ENCODE measurements at regions not wholly inside any gene's neighbourhood (a gene's known extent, or its start where the extent isn't known, plus 50 kb on each side); places are given as distances from the start of the nearest gene placed in this dataset.

DNA sequence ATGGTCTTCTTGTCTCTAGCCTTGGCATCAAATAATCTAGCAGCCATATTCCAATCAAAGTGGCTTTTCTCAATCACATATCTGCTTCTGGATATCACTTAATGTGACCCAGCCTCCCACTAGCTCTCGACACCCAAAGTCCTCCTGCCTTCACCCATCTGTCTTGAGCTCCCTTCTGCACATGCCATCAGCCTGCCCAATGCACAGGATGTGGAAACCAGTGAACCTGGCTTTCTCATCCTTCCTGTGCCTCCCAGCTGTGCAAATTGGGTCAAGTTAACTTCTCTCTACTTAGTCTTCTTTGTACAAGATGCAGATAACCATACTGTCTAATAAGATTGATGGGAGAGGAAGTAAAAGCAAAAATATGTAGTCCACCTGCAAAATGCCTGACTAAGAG lies 257.9 kb upstream of the PITRM1 start:
- WGBS = 93% methylated on average over 1 of the region's 1 CpG
- H3K36me3 ChIP-seq (ENCODE audit: insufficient read depth, low read length) = no peaks in the 10 kb centered on the region
- H3K4me1 ChIP-seq (ENCODE audit: insufficient read depth, low read length) = no peaks in the 10 kb centered on the region
- H3K9ac ChIP-seq (ENCODE audit: low read depth, low read length) = no peak overlapping the region
- no peak overlapping the region for H3K4me3 ChIP-seq (ENCODE audit: low read length)
- H3K27ac ChIP-seq (ENCODE audit: low read depth, low read length) = no peak overlapping the region
- H3K9me3 ChIP-seq (ENCODE audit: insufficient read depth, low read depth, low read length) = 0 out of 2 replicates have a peak, but pooled peaks cover 3% of the 10 kb centered on the region
- no peaks in the 10 kb centered on the region for H3K27me3 ChIP-seq (ENCODE audit: insufficient read depth, low read length)

- Histone ChIP-seq H3K9me3 (ENCODE audit: insufficient read depth, low read depth, low read length) (0 out of 2 replicates have a peak, but pooled peaks cover 3% of the 10 kb centered on the region), H3K27ac (ENCODE audit: low read depth, low read length) (no peak overlapping the region), H3K4me3 (ENCODE audit: low read length) (no peak overlapping the region), H3K4me1 (ENCODE audit: insufficient read depth, low read length) (no peaks in the 10 kb centered on the region), H3K9ac (ENCODE audit: low read depth, low read length) (no peak overlapping the region), H3K36me3 (ENCODE audit: insufficient read depth, low read length) (no peaks in the 10 kb centered on the region), H3K27me3 (ENCODE audit: insufficient read depth, low read length) (no peaks in the 10 kb centered on the region)
- WGBS = 80% methylated on average over 7 of the region's 7 CpGs
Measured at GRCh38 chr10:3429676-3430075, 257.1 kb upstream of the PITRM1 start.

GRCh38 chr10:3428826-3429225 lies 256.2 kb upstream of the PITRM1 start:
- Histone ChIP-seq H3K27me3 (ENCODE audit: insufficient read depth, low read length) (no peaks in the 10 kb centered on the region), H3K9me3 (ENCODE audit: insufficient read depth, low read depth, low read length) (0 out of 2 replicates have a peak, but pooled peaks cover 3% of the 10 kb centered on the region), H3K4me3 (ENCODE audit: low read length) (no peak overlapping the region), H3K27ac (ENCODE audit: low read depth, low read length) (no peak overlapping the region), H3K36me3 (ENCODE audit: insufficient read depth, low read length) (no peaks in the 10 kb centered on the region), H3K4me1 (ENCODE audit: insufficient read depth, low read length) (no peaks in the 10 kb centered on the region), H3K9ac (ENCODE audit: low read depth, low read length) (no peak overlapping the region)
- WGBS = 97% methylated on average over 3 of the region's 3 CpGs

- 87% methylated on average over 7 of the region's 7 CpGs for WGBS
- Histone ChIP-seq H3K27ac (ENCODE audit: low read depth, low read length) (no peak overlapping the region), H3K9ac (ENCODE audit: low read depth, low read length) (no peak overlapping the region), H3K9me3 (ENCODE audit: insufficient read depth, low read depth, low read length) (0 out of 2 replicates have a peak, but pooled peaks cover 3% of the 10 kb centered on the region), H3K4me3 (ENCODE audit: low read length) (no peak overlapping the region), H3K4me1 (ENCODE audit: insufficient read depth, low read length) (no peaks in the 10 kb centered on the region), H3K36me3 (ENCODE audit: insufficient read depth, low read length) (no peaks in the 10 kb centered on the region), H3K27me3 (ENCODE audit: insufficient read depth, low read length) (no peaks in the 10 kb centered on the region)
Measured at GRCh38 chr10:3427950-3428354, 255.4 kb upstream of the PITRM1 start.

DNA sequence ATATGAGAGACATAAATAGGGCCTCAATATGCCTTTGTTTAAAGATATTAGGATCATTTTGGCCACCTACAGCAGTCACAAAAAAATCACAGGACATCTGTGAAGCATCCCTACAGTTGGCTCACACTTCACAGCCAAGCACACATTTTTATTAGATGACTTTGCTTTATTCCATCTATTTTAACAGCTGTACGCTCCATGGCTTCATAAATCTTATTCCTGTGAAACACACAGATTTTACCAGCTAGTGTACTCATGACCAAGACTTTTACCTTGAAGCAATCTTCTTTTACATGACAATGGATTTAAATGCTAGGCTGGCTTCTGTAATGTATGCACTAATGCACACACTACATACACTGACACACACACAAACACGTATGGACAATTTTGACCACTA lies 254.8 kb upstream of the PITRM1 start:
- Histone ChIP-seq H3K4me1 (ENCODE audit: insufficient read depth, low read length) (no peaks in the 10 kb centered on the region), H3K36me3 (ENCODE audit: insufficient read depth, low read length) (no peaks in the 10 kb centered on the region), H3K9me3 (ENCODE audit: insufficient read depth, low read depth, low read length) (0 out of 2 replicates have a peak, but pooled peaks cover 3% of the 10 kb centered on the region), H3K9ac (ENCODE audit: low read depth, low read length) (no peak overlapping the region), H3K27ac (ENCODE audit: low read depth, low read length) (no peak overlapping the region), H3K4me3 (ENCODE audit: low read length) (no peak overlapping the region), H3K27me3 (ENCODE audit: insufficient read depth, low read length) (no peaks in the 10 kb centered on the region)
- WGBS = 100% methylated on average over 1 of the region's 2 CpGs

DNA sequence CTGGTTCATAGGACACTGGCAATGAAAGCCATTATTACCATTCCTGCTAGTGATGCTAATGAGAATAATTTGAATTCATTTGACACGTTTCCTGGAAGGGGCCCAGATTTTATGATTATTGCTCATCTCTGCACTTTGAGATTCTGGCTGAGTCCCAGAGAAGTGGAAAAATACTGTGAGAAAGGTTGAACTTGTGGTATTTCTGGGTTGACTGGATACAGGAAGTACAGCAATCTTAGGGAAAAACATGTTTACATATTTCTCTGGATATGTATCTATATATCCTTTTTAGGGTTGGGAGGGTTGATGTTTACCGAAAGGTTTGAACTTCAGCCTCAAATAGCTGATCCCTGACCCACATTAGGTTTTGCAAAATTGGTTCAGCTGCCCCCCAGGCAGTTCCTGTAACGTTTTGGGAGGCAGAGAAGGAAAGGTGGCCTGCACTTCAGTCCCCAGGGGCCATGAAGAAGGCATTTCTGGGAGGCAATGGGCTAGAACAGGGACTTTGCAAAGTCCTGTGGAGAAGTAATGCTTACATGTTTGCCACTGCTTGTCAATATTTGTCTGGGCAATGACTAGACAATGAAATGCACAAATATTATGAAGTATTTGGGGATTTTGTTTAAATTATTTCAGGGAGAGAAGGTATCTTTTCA lies 253.7 kb upstream of the PITRM1 start:
- Histone ChIP-seq H3K4me1 (ENCODE audit: insufficient read depth, low read length) (no peaks in the 10 kb centered on the region), H3K27me3 (ENCODE audit: insufficient read depth, low read length) (no peaks in the 10 kb centered on the region), H3K36me3 (ENCODE audit: insufficient read depth, low read length) (no peaks in the 10 kb centered on the region), H3K4me3 (ENCODE audit: low read length) (no peak overlapping the region), H3K27ac (ENCODE audit: low read depth, low read length) (no peak overlapping the region), H3K9me3 (ENCODE audit: insufficient read depth, low read depth, low read length) (0 out of 2 replicates have a peak, but pooled peaks cover 3% of the 10 kb centered on the region), H3K9ac (ENCODE audit: low read depth, low read length) (no peak overlapping the region)
- WGBS = 86% methylated on average over 3 of the region's 3 CpGs

DNA sequence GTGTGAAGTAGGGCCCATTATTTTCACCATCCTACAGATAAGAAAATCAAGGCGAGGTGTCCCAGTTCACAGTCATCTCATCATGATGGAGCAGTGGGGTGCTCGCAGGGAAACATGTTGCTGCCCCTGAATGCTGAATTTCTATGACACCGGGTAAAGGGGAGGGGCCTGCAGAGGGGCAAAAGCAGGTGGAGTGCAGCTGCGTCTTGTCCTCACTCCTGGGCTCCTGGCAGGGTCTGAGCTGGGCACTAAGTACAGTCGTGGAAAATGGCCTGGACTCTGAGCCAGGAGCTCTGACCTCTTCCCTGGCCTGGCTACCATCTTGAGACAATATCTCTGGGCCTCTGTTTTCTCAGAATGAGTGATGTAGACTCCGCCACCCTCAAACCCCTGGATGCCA lies 253.1 kb upstream of the PITRM1 start:
- WGBS = 93% methylated on average over 6 of the region's 6 CpGs
- no peak overlapping the region for H3K4me3 ChIP-seq (ENCODE audit: low read length)
- H3K4me1 ChIP-seq (ENCODE audit: insufficient read depth, low read length) = no peaks in the 10 kb centered on the region

DNA sequence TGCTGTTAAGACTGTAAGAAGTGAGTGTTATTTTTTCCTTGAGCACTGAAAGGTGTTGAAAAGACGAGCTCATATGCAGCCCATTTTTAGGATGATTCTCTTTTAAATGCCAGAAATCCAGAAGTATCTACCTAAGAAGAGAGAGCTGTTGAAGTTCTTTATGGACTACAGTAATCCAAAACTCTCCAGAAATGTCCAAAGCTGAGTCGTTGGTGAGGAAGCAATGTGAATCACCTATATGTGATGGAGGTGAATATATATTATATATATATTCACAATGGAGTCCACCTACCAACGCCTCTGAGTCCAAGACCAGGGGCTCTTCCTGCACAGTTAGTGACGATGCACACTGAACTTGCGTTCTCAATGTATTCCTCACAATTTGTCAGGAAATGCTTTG lies 252.7 kb upstream of the PITRM1 start:
- H3K4me1 ChIP-seq (ENCODE audit: insufficient read depth, low read length) = no peaks in the 10 kb centered on the region
- no peaks in the 10 kb centered on the region for H3K27me3 ChIP-seq (ENCODE audit: insufficient read depth, low read length)
- H3K4me3 ChIP-seq (ENCODE audit: low read length) = no peak overlapping the region
- H3K27ac ChIP-seq (ENCODE audit: low read depth, low read length) = no peak overlapping the region
- WGBS = 95% methylated on average over 4 of the region's 5 CpGs
- no peak overlapping the region for H3K9ac ChIP-seq (ENCODE audit: low read depth, low read length)
- H3K36me3 ChIP-seq (ENCODE audit: insufficient read depth, low read length) = no peaks in the 10 kb centered on the region
- no peaks in the 10 kb centered on the region for H3K9me3 ChIP-seq (ENCODE audit: insufficient read depth, low read depth, low read length)

More for the DNA sequence above, 253.1 kb upstream of the PITRM1 start:
- Histone ChIP-seq H3K9ac (ENCODE audit: low read depth, low read length) (no peak overlapping the region), H3K9me3 (ENCODE audit: insufficient read depth, low read depth, low read length) (no peaks in the 10 kb centered on the region), H3K27ac (ENCODE audit: low read depth, low read length) (no peak overlapping the region), H3K27me3 (ENCODE audit: insufficient read depth, low read length) (no peaks in the 10 kb centered on the region), H3K36me3 (ENCODE audit: insufficient read depth, low read length) (no peaks in the 10 kb centered on the region)

GRCh38 chr10:3424111-3424851 lies 251.7 kb upstream of the PITRM1 start:
- Histone ChIP-seq H3K4me3 (ENCODE audit: low read length) (no peak overlapping the region), H3K36me3 (ENCODE audit: insufficient read depth, low read length) (no peaks in the 10 kb centered on the region), H3K27ac (ENCODE audit: low read depth, low read length) (no peak overlapping the region), H3K9me3 (ENCODE audit: insufficient read depth, low read depth, low read length) (no peaks in the 10 kb centered on the region), H3K9ac (ENCODE audit: low read depth, low read length) (no peak overlapping the region), H3K27me3 (ENCODE audit: insufficient read depth, low read length) (no peaks in the 10 kb centered on the region), H3K4me1 (ENCODE audit: insufficient read depth, low read length) (no peaks in the 10 kb centered on the region)
- WGBS = 84% methylated on average over 26 of the region's 26 CpGs

- no peaks in the 10 kb centered on the region for H3K4me1 ChIP-seq (ENCODE audit: insufficient read depth, low read length)
- WGBS = 94% methylated on average over 14 of the region's 14 CpGs
- H3K9me3 ChIP-seq (ENCODE audit: insufficient read depth, low read depth, low read length) = no peaks in the 10 kb centered on the region
- no peaks in the 10 kb centered on the region for H3K27me3 ChIP-seq (ENCODE audit: insufficient read depth, low read length)
- H3K27ac ChIP-seq (ENCODE audit: low read depth, low read length) = no peak overlapping the region
- H3K36me3 ChIP-seq (ENCODE audit: insufficient read depth, low read length) = no peaks in the 10 kb centered on the region
- no peak overlapping the region for H3K9ac ChIP-seq (ENCODE audit: low read depth, low read length)
- H3K4me3 ChIP-seq (ENCODE audit: low read length) = no peak overlapping the region
Measured at GRCh38 chr10:3423384-3423783, 250.8 kb upstream of the PITRM1 start.

- Histone ChIP-seq H3K9me3 (ENCODE audit: insufficient read depth, low read depth, low read length) (no peaks in the 10 kb centered on the region), H3K9ac (ENCODE audit: low read depth, low read length) (no peak overlapping the region), H3K27ac (ENCODE audit: low read depth, low read length) (no peak overlapping the region), H3K27me3 (ENCODE audit: insufficient read depth, low read length) (no peaks in the 10 kb centered on the region), H3K4me3 (ENCODE audit: low read length) (no peak overlapping the region), H3K36me3 (ENCODE audit: insufficient read depth, low read length) (no peaks in the 10 kb centered on the region), H3K4me1 (ENCODE audit: insufficient read depth, low read length) (no peaks in the 10 kb centered on the region)
- WGBS = 86% methylated on average over 8 of the region's 8 CpGs
Measured at GRCh38 chr10:3422282-3422681, 249.7 kb upstream of the PITRM1 start.
